Activated T-helper 2 cell treated with anti-CD3 and anti-CD28 coated beads, Interferon-gamma antibody, Interleukin-2, Interleukin-4, amounts not matched to agents 10 μg/mL and 5 μg/mL and 100 μg/mL, durations not matched to agents 14 hours and 24 hours and 36 hours (primary cell): ENCODE measurements at regions not wholly inside any gene's neighbourhood (a gene's known extent, or its start where the extent isn't known, plus 50 kb on each side); places are given as distances from the start of the nearest gene placed in this dataset.

Experiments
- DNase-seq: peaks from one replicate; pipeline ENCODE4 v3.0.0; 2021; ENCODE audit warnings: low spot score
- H3K27ac Mint-ChIP-seq: one replicate; pipeline ENCODE4 v1.8.0; 2021; ENCODE audit warnings: mixed read lengths
- H3K27me3 Mint-ChIP-seq: one replicate; pipeline ENCODE4 v1.8.0; 2021; ENCODE audit warnings: low read depth, mixed read lengths
- H3K36me3 Mint-ChIP-seq: one replicate; pipeline ENCODE4 v1.8.0; 2021; ENCODE audit warnings: low read depth, mixed read lengths
- H3K4me1 Mint-ChIP-seq: one replicate; pipeline ENCODE4 v1.8.0; 2021; ENCODE audit warnings: low read depth, mixed read lengths
- H3K4me3 Mint-ChIP-seq: one replicate; pipeline ENCODE4 v1.8.0; 2021; ENCODE audit warnings: low read depth, mild to moderate bottlenecking, moderate library complexity, mixed read lengths
- H3K9me3 Mint-ChIP-seq: one replicate; pipeline ENCODE4 v1.8.0; 2021; ENCODE audit warnings: mixed read lengths
- intact Hi-C: fragments of 100-400 bp; cut with micrococcal nuclease; formaldehyde crosslinking; loops from one replicate; pipeline ENCODE4 v1.15.1; 2023

GRCh38 chr3:30097022-30097650, 509.3 kb upstream of the TGFBR2 start:
- no peak for DNase-seq
- Mint-ChIP-seq H3K27me3 (peaks cover 7% of the 10 kb centered on the region), H3K4me1 (peaks cover 6% of the 10 kb centered on the region), H3K27ac (no peak overlapping the region), H3K36me3 (no peaks in the 10 kb centered on the region), H3K4me3 (no peak overlapping the region), H3K9me3 (peaks cover 6% of the 10 kb centered on the region)
- intact Hi-C loops: no loop called here

GRCh38 chr3:30098243-30098642, 508.2 kb upstream of the TGFBR2 start:
- intact Hi-C loops: no loop called here
- no peak for DNase-seq
- Mint-ChIP-seq H3K4me3 (no peak overlapping the region), H3K4me1 (peaks cover 6% of the 10 kb centered on the region), H3K9me3 (peaks cover 6% of the 10 kb centered on the region), H3K36me3 (no peaks in the 10 kb centered on the region), H3K27ac (no peak overlapping the region), H3K27me3 (peaks cover 7% of the 10 kb centered on the region)

- Mint-ChIP-seq H3K36me3 (no peaks in the 10 kb centered on the region), H3K9me3 (peaks cover 6% of the 10 kb centered on the region), H3K4me3 (no peak overlapping the region), H3K27me3 (peaks cover 7% of the 10 kb centered on the region), H3K4me1 (peaks cover 6% of the 10 kb centered on the region), H3K27ac (no peak overlapping the region)
- DNase-seq: no peak
- intact Hi-C loops: no loop called here
Observed at GRCh38 chr3:30098653-30099455, 507.5 kb upstream of the TGFBR2 start.

- H3K4me1 Mint-ChIP-seq: peaks cover 6% of the 10 kb centered on the region
- peaks cover 7% of the 10 kb centered on the region for H3K27me3 Mint-ChIP-seq
- no peaks in the 10 kb centered on the region for H3K36me3 Mint-ChIP-seq
- intact Hi-C loops: no loop called here
- H3K27ac Mint-ChIP-seq: no peak overlapping the region
- no peaks in the 10 kb centered on the region for H3K9me3 Mint-ChIP-seq
- H3K4me3 Mint-ChIP-seq: no peak overlapping the region
- DNase-seq: no peak
Observed at GRCh38 chr3:30102356-30102755, 504.0 kb upstream of the TGFBR2 start.

- Mint-ChIP-seq H3K27ac (no peak overlapping the region), H3K27me3 (peaks cover 7% of the 10 kb centered on the region), H3K9me3 (no peaks in the 10 kb centered on the region), H3K4me1 (peaks cover 6% of the 10 kb centered on the region), H3K4me3 (no peak overlapping the region), H3K36me3 (no peaks in the 10 kb centered on the region)
- DNase-seq: no peak
- intact Hi-C loops: no loop called here
Observed at GRCh38 chr3:30103186-30103585, 503.2 kb upstream of the TGFBR2 start.

- intact Hi-C loops: no loop called here
- Mint-ChIP-seq H3K9me3 (no peaks in the 10 kb centered on the region), H3K27ac (no peak overlapping the region), H3K4me1 (no peaks in the 10 kb centered on the region), H3K27me3 (peaks cover 14% of the 10 kb centered on the region), H3K4me3 (no peak overlapping the region), H3K36me3 (no peaks in the 10 kb centered on the region)
- no peak for DNase-seq
Observed at GRCh38 chr3:30107531-30107930, 498.9 kb upstream of the TGFBR2 start.

- H3K36me3 Mint-ChIP-seq: no peaks in the 10 kb centered on the region
- H3K9me3 Mint-ChIP-seq: no peaks in the 10 kb centered on the region
- intact Hi-C loops: loop anchor here (2.0 to 10.0 kb wide), 3 partner anchors 86 to 640 kb away; partner anchors contain the start of gene TGFBR2
- no peak for DNase-seq
- H3K4me3 Mint-ChIP-seq: no peak overlapping the region
- H3K27me3 Mint-ChIP-seq: peaks cover 32% of the 10 kb centered on the region
- peaks cover 3% of the 10 kb centered on the region for H3K4me1 Mint-ChIP-seq
- no peak overlapping the region for H3K27ac Mint-ChIP-seq
Observed at GRCh38 chr3:30112411-30112810, 494.0 kb upstream of the TGFBR2 start.

- H3K4me3 Mint-ChIP-seq: no peak overlapping the region
- intact Hi-C loops: loop anchor here (1.0 to 10.0 kb wide), 5 partner anchors 86 to 639 kb away; partner anchors contain the start of gene TGFBR2
- H3K27me3 Mint-ChIP-seq: peaks cover 32% of the 10 kb centered on the region
- DNase-seq: no peak
- H3K4me1 Mint-ChIP-seq: peaks cover 3% of the 10 kb centered on the region
- H3K36me3 Mint-ChIP-seq: no peaks in the 10 kb centered on the region
- no peaks in the 10 kb centered on the region for H3K9me3 Mint-ChIP-seq
- no peak overlapping the region for H3K27ac Mint-ChIP-seq
Observed at GRCh38 chr3:30112902-30113484, 493.4 kb upstream of the TGFBR2 start.

- H3K9me3 Mint-ChIP-seq: no peaks in the 10 kb centered on the region
- intact Hi-C loops: loop anchor here (1.0 to 10.0 kb wide), 5 partner anchors 85 to 638 kb away; partner anchors contain the start of gene TGFBR2
Observed at GRCh38 chr3:30113906-30114305, 492.5 kb upstream of the TGFBR2 start.

GRCh38 chr3:30114918-30115317, 491.5 kb upstream of the TGFBR2 start:
- no peak overlapping the region for H3K4me3 Mint-ChIP-seq
- H3K4me1 Mint-ChIP-seq: peaks cover 3% of the 10 kb centered on the region
- DNase-seq: no peak
- H3K36me3 Mint-ChIP-seq: no peaks in the 10 kb centered on the region
- no peaks in the 10 kb centered on the region for H3K9me3 Mint-ChIP-seq
- intact Hi-C loops: loop anchor here (5.0 to 10.0 kb wide), 2 partner anchors 490 to 637 kb away; partner anchors contain the start of gene TGFBR2
- H3K27ac Mint-ChIP-seq: no peak overlapping the region
- peaks cover 28% of the 10 kb centered on the region for H3K27me3 Mint-ChIP-seq

More at GRCh38 chr3:30113906-30114305, 492.5 kb upstream of the TGFBR2 start:
- Mint-ChIP-seq H3K27ac (no peak overlapping the region), H3K27me3 (peaks cover 34% of the 10 kb centered on the region), H3K4me1 (peaks cover 3% of the 10 kb centered on the region), H3K36me3 (no peaks in the 10 kb centered on the region), H3K4me3 (no peak overlapping the region)
- no peak for DNase-seq

GRCh38 chr3:30122359-30122758, 484.0 kb upstream of the TGFBR2 start:
- intact Hi-C loops: no loop called here

GRCh38 chr3:30123224-30123623, 483.2 kb upstream of the TGFBR2 start:
- no peak for DNase-seq
- no peaks in the 10 kb centered on the region for H3K4me1 Mint-ChIP-seq
- H3K27me3 Mint-ChIP-seq: peaks cover 5% of the 10 kb centered on the region
- no peaks in the 10 kb centered on the region for H3K36me3 Mint-ChIP-seq
- H3K4me3 Mint-ChIP-seq: no peak overlapping the region
- H3K9me3 Mint-ChIP-seq: peaks cover 9% of the 10 kb centered on the region
- intact Hi-C loops: no loop called here
- no peak overlapping the region for H3K27ac Mint-ChIP-seq

More at GRCh38 chr3:30122359-30122758, 484.0 kb upstream of the TGFBR2 start:
- no peak for DNase-seq
- Mint-ChIP-seq H3K4me3 (no peak overlapping the region), H3K36me3 (no peaks in the 10 kb centered on the region), H3K27me3 (peaks cover 6% of the 10 kb centered on the region), H3K27ac (no peak overlapping the region), H3K9me3 (peaks cover 5% of the 10 kb centered on the region), H3K4me1 (no peaks in the 10 kb centered on the region)

GRCh38 chr3:30123755-30124154, 482.6 kb upstream of the TGFBR2 start:
- no peak for DNase-seq
- H3K36me3 Mint-ChIP-seq: no peaks in the 10 kb centered on the region
- H3K27me3 Mint-ChIP-seq: peaks cover 5% of the 10 kb centered on the region
- H3K4me1 Mint-ChIP-seq: no peaks in the 10 kb centered on the region
- H3K27ac Mint-ChIP-seq: no peak overlapping the region
- H3K9me3 Mint-ChIP-seq: peaks cover 12% of the 10 kb centered on the region
- intact Hi-C loops: no loop called here
- H3K4me3 Mint-ChIP-seq: no peak overlapping the region
